HG02798 (cell line): ENCODE measurements at regions not wholly inside any gene's neighbourhood (a gene's known extent, or its start where the extent isn't known, plus 50 kb on each side); places are given as distances from the start of the nearest gene placed in this dataset.
"Not testable (repeated sequence)": the region's sequence is repeated elsewhere in the genome, so short reads cannot be mapped to it uniquely, and the experiment has no call there.

Experiments
- ATAC-seq: cut with Tn5 transposase; IDR thresholded peaks from one replicate; pipeline ENCODE4 v1.9.1; 2021; ENCODE audit warnings: mild to moderate bottlenecking; ENCODE audit not compliant: unreplicated experiment, poor library complexity

GRCh38 chrY:12444200-12444599, 256.8 kb upstream of the USP9Y start:
- no peak for ATAC-seq

DNA sequence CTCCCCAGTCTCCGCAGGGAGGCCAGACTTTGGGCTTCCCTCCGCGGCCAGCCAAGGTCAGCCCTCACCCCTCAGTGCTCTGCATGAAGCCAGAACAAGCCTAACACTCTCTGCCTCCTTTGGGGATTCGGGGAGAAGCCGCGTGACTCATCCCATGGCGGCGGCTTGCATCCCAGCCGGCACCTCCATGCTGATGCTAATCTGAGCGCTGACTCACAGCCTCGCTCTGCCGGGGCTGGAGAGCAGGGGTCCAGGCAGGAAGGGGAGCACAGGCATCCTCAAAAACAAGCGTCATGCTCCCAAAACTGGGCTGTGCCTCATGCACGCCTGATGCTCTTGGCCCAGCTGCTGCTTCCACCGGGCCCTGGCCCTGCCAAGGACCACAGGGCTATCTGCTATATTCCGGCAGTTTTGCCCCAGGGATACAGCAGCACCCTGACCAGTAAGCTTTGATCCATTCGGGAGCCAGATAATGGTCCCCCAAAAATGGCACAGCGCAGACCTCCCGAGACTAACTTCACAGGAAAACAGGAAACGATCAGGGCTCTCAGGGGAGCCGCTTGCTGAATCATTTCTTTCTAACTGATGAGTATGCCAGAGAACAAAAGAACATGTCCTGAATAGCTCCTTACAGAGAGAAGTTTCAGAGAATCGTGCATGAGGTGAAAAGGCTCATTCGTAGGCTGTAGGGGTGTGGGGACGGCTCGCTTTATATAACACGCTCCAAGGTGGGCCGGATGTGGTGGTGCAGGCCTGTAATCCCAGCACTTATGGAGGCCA, 254.4 kb upstream of the USP9Y start:
- ATAC-seq, result not testable (repeated sequence)

DNA sequence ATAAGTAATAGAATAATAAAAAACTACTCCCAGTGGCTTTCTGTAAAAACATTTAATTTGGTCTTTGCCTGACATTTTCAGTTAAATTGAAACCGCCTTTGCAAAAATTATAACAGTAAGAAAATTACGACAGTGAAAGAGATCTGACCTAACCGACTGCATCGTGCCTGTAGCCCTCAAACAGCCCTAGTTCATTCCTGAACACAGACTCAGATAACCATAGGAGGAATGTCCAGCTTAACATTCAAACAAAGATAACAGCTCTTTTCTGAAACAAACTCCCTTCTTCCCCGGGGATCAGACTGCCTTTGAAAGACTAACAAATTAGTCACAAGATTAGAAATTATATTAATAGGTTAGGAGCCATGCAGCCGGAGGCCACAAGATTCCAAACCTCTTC, 252.5 kb upstream of the USP9Y start:
- ATAC-seq, result not testable (repeated sequence)

DNA sequence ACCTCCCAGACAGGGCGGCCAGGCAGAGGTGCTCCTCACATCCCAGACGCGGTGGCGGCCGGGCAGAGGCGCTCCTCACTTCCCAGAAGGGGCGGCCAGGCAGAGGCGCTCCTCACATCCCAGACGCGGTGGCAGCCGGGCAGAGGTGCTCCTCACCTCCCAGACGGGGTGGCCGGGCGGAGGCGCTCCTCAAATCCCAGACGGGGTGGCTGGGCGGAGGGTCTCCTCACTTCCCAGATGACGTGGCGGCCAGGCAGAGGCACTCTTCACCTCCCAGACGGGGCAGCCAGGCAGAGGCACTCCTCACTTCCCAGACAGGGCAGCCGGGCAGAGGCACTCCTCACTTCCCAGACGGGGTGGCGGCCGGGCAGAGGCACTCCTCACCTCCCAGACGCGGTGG, 247.7 kb upstream of the USP9Y start:
- ATAC-seq, result not testable (repeated sequence)

DNA sequence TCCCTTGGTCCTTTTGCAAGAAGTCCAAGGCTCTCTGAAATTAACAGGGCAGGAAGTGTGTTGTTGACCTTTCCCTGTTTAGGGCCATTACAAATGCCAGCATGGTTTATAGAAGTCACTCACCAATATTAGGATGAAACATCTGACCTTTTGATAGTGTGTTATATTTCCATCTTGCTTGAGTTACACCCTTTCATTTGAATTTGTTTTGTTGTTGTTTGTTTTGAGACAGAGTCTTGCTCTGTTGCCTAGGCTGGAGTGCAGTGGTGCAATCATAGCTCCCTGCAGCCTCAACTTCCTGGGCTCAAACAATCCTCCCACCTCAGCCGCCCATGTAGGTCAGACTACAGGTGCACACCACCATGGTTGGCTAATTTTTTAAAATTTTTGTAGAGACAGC, 241.1 kb upstream of the USP9Y start:
- ATAC-seq, result no peak

DNA sequence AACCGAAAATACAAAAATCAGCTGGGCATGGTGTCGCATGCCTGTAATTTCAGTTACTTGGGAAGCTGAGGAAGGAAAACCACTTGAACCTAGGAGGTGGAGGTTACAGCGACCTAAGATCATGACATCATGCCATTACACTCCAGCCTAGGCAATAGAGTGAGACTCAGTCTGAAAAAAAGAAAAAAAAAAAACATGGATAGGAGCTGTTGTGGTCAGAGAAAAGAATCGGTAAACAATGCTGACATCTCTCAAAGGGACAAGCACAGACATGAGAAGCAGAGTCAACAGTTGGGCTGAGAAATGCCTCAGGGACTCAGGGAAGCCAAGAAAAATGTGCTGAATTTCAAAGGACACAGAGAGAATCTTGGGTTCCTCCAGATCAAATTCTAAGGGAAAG, 236.9 kb upstream of the USP9Y start:
- ATAC-seq, result no peak

GRCh38 chrY:12465706-12466105, 235.3 kb upstream of the USP9Y start:
- ATAC-seq, result no peak

GRCh38 chrY:12469081-12469480, 231.9 kb upstream of the USP9Y start:
- ATAC-seq, result no peak

GRCh38 chrY:12474472-12474871, 226.6 kb upstream of the USP9Y start:
- no peak for ATAC-seq

DNA sequence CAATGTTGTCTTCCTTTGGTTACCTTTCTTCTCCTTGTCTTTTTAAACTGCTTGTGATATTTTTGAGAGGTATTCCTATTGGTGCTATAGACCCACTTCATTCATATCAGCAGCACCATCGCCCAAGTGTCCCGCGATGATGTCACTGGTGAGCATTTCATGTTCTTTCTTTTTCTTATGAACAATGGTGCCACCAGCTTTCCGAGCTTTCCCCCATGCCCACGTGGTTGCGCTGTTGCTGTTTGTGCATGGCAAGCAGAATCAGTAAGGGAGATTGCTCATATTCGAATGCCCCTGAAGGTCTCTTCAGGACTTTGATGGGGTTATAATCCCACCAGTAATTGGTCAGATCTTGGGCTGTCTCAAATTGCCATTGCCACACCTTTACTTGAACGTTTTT, 221.6 kb upstream of the USP9Y start:
- no peak for ATAC-seq

DNA sequence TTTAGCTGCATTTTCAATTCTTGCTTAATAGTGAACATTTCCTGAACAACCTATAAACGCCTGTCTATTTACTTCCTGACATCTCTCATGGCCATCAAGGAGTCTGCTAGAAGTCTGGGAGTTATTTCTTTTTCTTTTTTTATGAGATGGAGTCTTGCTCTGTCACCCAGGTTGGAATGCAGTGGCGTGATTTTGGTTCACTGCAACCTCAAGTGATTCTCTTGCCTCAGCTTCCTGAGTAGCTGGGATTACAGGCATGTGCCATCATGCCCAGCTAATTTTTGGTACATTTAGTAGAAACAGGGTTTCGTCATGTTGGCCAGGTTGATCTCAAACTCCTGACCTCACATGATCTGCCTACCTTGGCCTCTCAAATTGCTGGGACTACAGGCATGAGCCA, 217.6 kb upstream of the USP9Y start:
- ATAC-seq, result no peak

DNA sequence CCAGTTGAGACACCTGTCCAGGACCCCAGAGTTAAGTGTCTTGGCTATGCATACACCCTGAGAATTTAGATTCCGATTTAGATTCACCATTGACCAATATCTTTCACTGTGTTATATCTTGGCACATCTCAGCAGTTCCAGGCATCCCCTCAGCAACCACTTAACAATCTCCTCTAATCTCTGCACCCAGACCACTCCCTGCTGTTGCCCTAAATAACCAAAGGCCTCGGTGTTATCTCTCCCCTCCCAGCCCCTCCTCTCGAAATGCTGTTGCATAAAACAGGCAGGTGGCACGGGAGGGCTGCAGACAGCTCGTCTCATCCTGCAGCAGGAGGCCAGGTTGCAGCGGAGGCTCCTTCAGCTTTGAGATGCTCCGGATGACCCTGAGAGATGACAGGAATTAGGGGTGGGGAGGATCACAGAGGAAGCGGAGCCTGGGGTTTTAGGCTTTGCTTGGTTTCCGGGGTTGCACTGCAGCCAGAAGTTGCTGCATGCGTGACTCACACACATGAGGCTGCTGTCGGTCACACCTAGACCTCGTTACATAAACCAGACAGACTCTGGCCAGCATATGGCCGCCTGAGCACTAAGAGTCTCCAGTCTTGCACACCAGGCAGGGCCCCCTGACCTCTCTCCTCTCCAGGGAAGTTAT, 210.3 kb upstream of the USP9Y start:
- ATAC-seq, result no peak

DNA sequence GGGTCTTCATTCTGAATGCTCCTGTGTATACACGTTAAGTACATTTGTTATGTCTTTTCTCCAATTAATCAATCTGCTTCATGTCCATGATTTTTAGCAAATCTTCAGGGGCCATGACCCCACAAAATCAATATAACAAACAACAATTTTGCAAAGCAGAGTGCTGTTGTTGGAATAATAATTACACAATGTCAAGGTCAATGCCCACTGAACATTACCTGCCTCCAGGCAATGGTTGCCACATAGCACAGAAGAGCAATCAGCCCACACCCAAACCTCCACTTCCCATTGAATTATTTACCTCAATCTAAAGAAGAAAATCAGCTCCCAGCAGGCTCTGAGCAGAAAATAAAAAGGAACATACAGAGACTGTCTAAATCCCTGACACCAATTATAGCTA, 208.8 kb upstream of the USP9Y start:
- no peak for ATAC-seq

GRCh38 chrY:12496007-12496406, 205.0 kb upstream of the USP9Y start:
- ATAC-seq, result no peak

GRCh38 chrY:12500096-12500495, 200.9 kb upstream of the USP9Y start:
- no peak for ATAC-seq

DNA sequence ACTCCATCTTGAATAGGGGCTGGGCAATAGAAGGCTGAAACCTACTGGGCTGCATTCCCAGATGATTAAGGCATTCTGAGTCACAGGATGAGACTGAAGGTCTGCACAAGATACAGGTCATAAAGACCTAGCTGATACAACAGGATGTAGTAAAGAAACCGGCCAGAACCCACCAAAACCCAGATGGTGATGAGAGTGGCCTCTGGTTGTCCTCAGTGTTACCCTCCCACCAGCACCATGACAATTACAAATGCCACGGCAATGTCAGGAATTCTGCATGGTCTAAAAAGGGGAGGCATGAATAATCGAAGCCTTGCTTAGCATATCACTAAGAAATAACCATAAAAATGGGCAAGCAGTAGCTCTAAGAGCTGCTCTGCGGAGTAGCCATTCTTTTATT, 197.0 kb upstream of the USP9Y start:
- not testable (repeated sequence) for ATAC-seq

DNA sequence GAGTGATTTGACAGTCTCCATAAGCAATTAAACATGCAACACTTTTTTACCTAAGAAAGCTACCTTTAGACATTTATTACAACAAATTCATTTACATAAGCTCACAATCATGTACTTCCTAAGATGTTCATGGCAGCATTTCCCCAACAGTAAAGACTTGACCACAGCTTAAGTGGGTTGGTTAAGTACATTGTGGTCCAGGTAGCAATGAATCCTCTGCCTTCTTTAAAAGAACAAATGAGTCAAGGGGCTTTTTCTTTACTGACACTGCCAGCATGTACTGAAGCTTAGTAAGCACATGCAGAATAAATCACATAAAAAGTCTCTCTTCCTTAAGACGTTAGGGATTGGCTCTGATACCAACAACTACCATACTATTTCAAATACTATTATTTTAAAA, 183.7 kb upstream of the USP9Y start:
- no peak for ATAC-seq

DNA sequence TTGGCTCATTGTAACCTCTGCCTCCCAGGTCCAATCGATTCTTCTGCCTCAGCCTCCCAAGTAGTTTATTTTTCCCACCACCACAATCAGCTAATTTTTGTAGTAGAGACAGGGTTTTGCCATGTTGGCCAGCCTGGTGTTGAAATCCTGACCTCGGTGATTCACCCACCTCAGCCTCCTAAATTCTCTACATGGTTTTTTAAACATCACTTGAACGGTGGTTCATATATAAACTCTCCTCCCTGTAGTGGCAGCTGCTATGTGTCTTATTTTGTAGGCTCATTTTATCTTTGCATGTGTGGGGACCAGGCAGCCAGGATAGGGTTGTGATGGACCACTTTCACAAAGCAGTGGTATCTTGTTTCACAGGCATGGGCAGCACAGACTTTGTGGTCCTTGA, 175.8 kb upstream of the USP9Y start:
- ATAC-seq, result no peak

GRCh38 chrY:12526362-12527063, 174.5 kb upstream of the USP9Y start:
- no peak for ATAC-seq

DNA sequence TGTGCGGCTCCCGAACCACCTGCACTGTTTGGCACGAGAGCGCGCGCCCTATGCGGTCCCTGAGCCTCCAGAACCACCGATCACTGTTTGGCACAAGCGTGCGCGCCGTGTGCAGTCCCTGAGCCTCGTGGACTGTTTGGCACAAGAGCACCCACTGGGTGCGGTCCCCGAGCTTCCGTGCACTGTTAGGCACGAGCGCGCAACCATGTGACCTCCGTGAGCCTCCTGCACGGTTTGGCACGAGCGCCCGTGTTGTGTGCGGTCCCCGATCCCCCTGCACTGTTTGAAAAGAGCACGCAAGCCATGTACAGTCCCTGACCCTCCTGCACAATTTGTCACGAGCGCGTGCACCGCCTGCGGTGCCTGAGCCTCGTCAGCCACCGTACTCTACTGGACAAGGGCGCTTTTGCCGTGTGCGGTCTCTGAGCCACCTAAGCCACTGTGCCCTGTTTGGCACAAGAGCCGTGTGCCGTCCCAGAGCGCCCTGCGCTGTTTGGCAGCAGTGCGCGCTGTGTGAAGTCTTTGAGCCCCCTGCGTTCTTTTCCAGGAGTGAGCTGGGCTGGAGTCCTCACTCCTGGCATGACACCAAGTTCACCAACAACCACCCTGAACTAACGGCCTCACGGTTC, 163.7 kb upstream of the USP9Y start:
- ATAC-seq, result no peak
